Ishikawa (cell line): ENCODE measurements at regions not wholly inside any gene's neighbourhood (a gene's known extent, or its start where the extent isn't known, plus 50 kb on each side); places are given as distances from the start of the nearest gene placed in this dataset.

ENCODE experiments used
- EP300 ChIP-seq: IDR thresholded peaks from 2 replicates; pipeline ENCODE4 v1.6.1; 2012; ENCODE audit warnings: borderline replicate concordance
- RAD21 ChIP-seq: IDR thresholded peaks from 2 replicates; pipeline ENCODE4 v1.6.1; 2012; ENCODE audit warnings: low read depth
- YY1 ChIP-seq: IDR thresholded peaks from 2 replicates; pipeline ENCODE4 v1.6.1; 2012; ENCODE audit warnings: low read depth
- TF ChIP-seq, protein P1 (sequence below): IDR thresholded peaks from 2 replicates; pipeline ENCODE4 v1.6.1; 2012
- TF ChIP-seq, protein P2 (sequence below): IDR thresholded peaks from 2 replicates; pipeline ENCODE4 v1.6.1; 2012; ENCODE audit warnings: low read depth, mild to moderate bottlenecking

DNA sequence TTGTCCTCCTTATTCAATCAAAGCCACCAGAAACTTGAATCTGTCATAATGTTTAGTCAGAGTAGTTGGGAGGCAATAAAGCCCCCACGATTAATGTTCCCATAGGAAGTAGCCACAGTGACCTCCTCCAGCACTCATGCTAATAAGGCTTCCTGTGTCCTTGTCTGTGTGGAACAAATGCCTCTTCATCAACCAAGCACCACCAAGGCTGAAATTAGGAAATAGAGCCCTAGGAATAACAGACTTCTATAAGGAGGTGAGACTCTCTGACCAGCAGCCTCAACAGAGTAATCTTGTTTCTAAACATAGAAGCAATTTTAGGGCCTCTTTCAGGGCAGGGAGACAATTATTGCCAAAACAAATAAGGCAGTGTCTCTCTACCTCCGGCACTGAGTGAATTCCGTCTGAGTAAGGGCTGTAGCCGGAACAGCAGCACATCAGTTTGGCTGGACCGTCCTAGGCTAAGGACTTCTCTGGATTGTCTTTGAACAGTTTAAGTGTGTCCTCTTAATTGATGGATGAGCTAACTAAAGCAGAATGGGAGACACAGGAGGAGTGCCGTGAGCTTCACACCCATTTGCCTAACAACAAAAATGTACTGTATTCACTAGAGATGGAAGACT is 329.2 kb upstream of the HAND2 start:
- TF ChIP-seq, protein P1, sequence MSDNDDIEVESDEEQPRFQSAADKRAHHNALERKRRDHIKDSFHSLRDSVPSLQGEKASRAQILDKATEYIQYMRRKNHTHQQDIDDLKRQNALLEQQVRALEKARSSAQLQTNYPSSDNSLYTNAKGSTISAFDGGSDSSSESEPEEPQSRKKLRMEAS = no peak
- TF ChIP-seq YY1 (no peak), EP300 (no peak), RAD21 (no peak)
- TF ChIP-seq, protein P2, sequence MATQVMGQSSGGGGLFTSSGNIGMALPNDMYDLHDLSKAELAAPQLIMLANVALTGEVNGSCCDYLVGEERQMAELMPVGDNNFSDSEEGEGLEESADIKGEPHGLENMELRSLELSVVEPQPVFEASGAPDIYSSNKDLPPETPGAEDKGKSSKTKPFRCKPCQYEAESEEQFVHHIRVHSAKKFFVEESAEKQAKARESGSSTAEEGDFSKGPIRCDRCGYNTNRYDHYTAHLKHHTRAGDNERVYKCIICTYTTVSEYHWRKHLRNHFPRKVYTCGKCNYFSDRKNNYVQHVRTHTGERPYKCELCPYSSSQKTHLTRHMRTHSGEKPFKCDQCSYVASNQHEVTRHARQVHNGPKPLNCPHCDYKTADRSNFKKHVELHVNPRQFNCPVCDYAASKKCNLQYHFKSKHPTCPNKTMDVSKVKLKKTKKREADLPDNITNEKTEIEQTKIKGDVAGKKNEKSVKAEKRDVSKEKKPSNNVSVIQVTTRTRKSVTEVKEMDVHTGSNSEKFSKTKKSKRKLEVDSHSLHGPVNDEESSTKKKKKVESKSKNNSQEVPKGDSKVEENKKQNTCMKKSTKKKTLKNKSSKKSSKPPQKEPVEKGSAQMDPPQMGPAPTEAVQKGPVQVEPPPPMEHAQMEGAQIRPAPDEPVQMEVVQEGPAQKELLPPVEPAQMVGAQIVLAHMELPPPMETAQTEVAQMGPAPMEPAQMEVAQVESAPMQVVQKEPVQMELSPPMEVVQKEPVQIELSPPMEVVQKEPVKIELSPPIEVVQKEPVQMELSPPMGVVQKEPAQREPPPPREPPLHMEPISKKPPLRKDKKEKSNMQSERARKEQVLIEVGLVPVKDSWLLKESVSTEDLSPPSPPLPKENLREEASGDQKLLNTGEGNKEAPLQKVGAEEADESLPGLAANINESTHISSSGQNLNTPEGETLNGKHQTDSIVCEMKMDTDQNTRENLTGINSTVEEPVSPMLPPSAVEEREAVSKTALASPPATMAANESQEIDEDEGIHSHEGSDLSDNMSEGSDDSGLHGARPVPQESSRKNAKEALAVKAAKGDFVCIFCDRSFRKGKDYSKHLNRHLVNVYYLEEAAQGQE = no peak
